ENCODE measurements at regions not wholly inside any gene's neighbourhood (a gene's known extent, or its start where the extent isn't known, plus 50 kb on each side); places are given as distances from the start of the nearest gene placed in this dataset.
"Not testable (repeated sequence)": the region's sequence is repeated elsewhere in the genome, so short reads cannot be mapped to it uniquely, and the experiment has no call there.

GRCh38 chr13:65353150-65353549 is 1877.0 kb downstream of the PCDH9 start:
- TF ChIP-seq CTCF (conservative IDR thresholded peaks at IDR 0.05; ENCODE audit: low read length); EZH2phosphoT487 (IDR thresholded peaks at IDR 0.05; ENCODE audit: borderline replicate concordance): not testable (repeated sequence)

All from Loucy (cell line).